Activated naive CD4-positive, alpha-beta T cell treated with Interleukin-2 at 50 U/mL for 16 hours (primary cell): ENCODE measurements at regions not wholly inside any gene's neighbourhood (a gene's known extent, or its start where the extent isn't known, plus 50 kb on each side); places are given as distances from the start of the nearest gene placed in this dataset.

Experiments
- DNase-seq: peaks from one replicate; pipeline ENCODE4 v3.0.0-alpha.2; 2020

DNA sequence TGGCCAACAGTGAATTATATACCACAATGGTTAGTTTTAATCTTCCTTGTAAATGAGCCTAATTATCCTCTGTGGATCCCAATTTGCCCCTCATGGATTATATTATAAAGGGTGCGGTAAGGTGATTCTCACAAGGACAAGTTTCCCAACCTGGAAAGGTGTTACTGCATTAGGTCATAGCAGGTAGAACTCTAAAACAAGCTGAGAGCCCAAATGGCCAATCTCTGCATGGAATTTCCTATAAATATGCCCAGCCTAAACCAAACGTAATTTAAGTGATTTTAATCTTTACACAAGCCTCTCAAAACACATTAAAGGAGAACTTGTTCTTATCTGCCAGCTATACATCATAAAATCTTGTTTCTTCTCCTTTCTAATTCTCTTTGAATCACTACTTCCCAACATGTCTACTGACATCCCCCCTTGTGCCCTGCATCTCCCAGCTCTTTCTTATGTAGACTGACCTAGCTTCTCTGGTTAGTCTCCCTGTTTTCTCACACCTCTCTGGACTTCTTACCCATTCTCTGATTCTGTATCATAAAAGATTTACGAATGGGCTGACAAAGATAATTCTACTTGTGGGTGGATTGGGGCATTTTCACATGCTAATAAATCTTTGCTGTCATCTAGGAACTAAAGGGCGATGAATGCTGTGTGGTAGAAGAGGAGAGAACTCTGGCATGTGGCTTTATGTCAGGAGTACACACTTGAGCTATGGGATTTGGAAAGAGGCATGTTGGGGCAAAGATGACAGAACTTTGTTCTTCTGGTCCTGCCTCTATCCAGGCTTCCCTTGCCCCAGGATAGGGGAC, 94.3 kb upstream of the PGRMC2 start:
- no peak for DNase-seq

DNA sequence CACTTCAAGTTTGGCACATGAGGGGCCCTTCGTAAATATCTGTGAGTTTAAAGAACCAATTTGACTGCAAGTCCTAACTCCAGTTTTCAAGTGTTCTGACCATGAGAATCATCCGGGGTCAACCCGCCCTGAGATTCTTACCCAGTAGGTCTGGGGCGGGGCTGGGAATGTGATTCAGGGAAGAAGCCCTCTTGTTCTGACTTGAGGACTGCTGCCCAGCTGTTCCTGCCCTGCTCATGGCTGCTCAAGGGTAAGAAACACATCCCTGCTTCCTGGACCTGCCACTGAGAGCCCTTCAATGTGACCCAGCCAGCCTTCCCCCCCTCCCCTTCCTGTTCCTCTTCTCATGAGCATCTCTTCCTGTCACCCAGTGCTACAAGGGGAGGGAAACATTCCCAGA, 92.7 kb upstream of the PGRMC2 start:
- DNase-seq: no peak

DNA sequence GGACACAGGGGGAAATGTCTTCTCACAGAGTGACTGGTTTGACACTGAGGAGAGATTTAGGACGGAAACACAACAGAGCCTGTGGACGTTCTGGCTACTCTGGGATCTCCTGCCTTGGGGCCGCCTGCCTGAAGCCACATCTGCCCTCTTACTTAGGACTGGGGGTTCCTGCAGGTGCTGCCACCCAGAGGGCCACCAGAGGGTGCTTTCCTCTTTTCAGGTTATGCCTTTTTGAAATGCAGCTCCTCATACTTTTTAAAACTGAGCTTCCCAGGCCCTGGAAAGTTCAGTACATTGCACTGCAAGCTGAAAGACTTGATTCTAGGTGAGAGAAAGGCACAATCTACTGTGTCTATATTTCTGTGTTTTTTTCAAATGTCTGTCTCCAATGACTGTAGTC, 92.2 kb upstream of the PGRMC2 start:
- DNase-seq: no peak

DNA sequence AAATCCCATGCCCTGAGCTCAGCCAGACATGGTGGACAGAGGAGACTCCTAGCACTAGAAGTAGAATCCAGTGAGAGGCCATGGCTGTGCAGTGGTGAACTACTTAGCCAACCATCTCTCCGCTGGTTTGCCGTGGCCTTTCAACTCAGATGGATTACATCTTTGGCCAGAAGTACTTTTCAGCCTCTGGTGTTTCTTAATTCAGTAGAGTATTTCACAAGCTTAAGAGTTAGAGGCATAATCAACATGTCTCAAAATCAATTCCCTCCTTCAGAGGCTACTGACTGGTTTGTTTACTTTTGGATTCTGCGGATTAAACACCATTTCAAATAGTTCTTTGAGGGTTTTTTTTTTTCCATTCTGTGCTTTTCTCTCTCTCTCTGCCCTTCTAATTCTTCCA, 91.1 kb upstream of the PGRMC2 start:
- no peak for DNase-seq

DNA sequence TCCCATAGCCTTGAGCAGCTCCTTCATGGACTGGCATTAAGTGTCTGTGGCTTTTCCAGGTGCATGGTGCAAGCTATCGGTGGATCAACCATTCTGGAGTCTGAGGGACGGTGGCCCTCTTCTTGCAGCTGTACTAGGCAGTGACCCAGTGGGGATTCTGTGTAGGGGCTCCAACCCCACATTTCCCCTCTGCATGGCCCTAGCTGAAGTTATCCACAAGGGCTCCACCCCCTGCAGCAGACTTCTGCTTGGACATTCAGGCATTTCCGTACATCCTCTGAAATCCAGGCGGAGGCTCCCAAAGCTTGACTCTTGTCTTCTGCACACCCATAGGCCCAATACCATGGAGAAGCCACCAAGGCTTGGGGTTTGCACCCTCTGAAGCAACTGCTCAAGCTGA, 89.3 kb upstream of the PGRMC2 start:
- DNase-seq: no peak

DNA sequence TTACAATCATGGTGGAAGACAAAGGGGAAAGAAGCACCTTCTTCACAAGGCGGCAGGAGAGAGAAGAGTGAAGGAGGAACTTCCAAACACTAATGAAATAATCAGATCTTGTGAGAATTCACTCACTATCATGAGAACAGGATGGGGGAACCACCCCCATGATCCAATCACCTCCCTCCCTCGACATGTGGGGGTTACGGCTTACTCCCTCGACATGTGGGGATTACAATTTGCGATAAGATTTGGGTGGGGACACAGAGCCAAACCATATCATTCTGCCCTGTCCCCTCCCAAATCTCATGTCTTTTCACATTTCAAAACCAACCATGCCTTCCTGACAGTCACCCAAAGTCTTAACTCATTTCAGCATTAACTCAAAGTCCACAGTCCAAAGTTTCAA, 88.7 kb upstream of the PGRMC2 start:
- no peak for DNase-seq

DNA sequence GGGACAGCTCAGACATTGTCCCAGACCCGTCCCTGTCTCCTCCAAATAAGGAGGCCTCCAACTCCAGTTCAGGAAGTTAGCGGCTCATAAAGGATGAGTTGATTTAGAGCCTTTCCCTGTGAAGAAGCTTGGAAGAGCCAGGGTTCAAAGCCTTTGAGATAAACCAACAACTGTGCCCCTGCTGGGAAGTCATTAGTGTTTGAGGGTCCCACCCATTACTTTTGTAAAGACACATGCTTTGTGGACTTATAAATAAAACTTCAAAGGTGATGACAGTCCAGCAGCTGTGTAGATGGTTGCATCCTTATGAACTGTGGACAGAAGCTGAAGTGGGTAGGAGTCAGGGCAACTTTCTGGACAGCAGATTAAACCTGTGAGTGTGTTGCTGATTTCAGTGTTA, 86.0 kb upstream of the PGRMC2 start:
- no peak for DNase-seq

DNA sequence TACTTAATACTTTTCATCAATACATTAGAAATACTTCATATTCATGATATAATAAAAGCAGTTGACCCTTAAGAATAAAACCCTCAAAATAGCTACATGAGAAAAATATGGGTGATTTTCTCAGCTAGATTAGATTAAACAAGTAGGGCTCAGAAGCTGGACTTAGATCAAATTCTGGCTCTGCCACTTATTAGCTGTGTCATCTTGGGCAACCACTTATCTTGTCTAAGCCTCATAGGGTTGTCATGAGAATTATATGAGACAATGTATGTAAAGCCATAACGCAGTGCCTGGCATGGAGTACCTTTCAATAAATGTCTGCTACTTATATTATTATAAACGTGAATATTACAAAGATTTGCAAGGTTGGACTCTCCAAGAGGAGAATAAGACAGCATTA, 84.3 kb upstream of the PGRMC2 start:
- DNase-seq: no peak

DNA sequence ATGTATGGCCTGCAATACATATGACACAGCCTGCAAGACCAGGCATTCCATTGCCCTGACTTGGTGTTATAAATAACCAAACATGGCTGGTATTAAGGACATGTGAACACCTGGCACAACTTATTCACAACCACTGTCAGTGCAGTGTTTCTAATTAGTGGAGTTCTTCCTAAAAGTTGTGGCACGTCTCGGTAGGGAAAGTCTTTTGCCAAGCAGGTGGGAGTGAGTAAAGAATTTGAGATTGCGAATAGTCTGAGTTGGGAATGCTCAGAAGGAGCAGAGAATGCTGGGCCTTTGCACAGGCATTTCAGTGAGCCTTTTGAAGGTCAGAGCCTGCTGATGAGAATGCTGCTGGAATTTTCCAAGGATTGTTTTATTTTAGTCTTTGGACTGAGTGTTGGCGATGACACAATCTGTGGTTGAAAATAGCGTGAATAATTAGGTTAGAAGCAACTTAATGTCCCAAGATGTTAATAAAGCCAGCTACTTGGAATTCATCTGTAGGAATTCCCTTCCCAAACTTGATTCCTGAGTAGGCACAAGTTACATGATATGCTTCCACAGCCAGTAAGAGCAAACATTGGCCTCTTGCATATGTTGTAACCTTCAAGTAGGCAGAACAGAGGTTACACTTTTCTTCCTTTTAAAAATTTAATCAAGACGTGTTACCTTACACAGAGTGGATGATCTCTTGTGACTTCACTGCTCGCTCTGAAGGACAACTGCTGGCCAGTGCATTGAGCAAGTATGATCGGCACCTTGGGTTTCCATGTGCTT, 83.6 kb upstream of the PGRMC2 start:
- DNase-seq: no peak

DNA sequence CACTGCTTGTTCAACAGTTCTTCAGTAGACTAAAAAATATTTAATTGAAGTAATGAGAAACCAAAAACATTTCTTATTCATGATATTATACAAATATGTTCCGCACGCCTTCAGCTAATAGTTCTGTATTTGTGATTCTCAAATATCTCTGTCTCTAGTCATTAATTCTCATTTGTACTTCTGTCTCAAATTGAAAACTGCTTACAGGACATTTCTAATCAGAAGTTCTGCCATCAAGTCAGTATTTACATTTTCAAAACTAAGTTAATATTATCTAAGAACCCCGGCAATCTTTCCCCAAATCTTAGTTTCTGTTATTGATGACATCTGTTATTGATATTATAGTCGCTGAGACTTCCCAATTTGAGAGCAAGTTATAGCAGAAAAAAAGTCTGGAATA, 78.6 kb upstream of the PGRMC2 start:
- DNase-seq: no peak

DNA sequence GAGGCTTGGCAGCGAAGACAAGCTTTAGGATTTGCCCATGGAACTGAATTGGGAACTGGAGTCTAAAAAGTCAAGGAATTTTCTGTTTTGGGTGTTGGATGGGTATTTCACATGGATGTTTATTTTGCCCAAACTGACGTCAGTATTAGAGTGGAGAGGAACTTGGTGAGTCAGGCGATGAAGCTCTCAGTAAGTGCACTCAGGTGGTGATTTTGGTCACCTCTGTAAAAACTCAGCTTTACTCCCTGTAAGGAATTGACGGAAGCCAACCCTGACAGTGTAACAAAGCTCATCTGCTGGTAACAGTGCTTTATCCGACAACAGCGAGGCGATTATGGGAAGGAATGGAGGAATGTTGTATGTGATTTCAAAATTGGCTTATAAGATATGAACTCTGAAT, 77.0 kb upstream of the PGRMC2 start:
- no peak for DNase-seq

DNA sequence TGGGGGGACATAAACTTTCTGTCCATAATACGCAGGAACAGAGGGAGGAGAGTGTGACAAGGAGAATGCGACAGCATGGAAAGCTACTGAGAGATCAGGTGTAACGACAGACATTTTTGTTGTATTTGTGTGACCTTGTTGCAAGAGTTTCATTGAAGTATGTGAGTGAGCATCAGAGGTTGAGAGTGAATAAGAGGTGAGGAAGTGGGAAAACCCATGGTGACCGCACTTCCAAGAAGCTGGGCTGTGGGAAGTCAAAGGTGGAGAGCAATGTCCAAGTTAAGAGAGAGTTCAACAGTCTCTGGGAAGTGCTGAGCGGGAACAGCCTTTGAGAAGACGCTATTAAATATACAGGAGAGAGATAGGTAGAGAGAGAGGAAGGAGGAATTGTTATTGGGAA, 76.4 kb upstream of the PGRMC2 start:
- DNase-seq: no peak

DNA sequence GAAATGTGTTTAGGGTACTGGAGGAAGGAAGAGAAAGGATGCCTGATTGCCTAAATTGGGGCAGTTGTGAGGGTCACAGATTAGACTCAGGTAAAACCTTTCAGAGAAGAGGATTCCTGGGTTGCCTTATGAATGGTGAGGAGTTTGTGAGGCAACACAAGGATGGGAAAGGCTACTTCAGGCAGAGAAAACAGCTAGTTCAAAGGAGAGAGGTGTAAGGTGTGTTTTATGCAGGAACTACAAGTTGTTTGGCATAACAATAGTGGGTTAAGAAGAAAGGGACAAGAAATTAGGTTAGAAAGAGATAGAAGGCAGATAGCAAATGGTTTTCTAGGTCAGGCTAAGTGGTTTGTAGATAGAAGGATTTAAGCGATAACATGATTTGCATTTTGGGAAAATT, 75.1 kb upstream of the PGRMC2 start:
- no peak for DNase-seq

DNA sequence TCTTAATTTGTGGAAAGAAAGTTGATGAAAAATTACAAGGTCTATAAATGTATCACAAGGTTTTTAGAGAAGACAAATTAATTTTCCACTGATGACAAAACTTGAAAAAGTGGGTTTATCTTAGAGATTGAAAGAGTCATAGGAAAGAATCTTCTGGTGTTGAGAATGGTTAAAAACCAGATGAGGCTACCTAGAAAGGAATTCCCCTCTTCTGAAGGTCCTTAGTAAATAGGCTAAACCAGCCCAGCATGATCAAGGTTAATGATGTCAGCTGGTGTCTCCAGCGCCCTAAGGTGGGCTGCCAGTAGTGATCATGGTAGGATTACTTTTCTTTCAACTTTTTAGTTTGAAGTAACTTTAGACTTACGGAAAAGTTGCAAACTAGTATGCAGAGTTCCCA, 71.8 kb upstream of the PGRMC2 start:
- DNase-seq: no peak

DNA sequence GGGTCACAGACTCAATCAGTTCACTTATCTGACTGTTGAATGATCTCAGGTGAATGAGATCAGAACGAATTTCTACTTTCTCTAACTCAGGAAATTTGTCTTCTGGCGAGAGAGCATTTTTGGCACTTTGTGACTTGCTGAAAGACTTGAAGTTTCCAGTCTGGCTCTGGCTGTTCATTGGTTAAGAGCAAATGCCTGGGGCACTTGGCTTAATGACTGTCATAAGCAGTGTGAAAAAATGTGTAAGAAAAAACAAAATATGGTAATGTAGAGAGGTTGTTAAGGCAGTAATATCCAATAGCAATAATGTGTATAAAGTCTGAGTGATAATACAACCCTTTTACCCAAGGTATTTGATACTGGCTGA, 71.3 kb upstream of the PGRMC2 start:
- DNase-seq: no peak

DNA sequence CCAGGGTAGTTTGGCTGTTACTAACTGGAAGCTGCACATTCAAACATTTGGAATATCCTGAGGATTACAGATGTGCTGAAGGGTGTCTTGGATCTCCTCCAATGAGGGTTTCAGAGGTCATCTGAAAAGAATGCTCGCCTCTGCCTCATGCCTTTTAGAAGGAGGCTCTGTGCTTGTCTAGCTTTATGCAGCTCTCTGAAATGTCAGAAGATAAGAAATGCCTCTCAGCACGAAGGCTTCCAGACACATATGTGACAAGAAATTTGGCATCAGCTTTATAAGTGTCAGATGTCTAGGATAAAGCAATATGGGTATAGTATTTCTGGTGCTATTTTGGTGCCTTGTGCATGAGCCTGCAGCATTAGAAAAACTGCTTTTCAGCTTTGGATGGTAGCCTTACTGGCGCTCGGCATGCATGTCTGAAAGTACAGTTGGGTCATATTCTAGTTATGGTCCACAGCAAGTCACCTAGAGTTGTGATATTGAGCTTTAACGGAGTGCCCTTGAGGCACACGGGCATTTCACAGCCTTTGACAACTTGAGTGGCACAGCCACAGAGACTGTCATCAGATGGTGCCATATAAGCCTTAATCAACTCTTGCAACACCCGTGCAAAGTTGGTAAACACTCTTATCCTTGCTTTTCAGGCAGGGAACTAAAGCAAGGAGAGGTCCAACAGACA, 70.8 kb upstream of the PGRMC2 start:
- DNase-seq: no peak

DNA sequence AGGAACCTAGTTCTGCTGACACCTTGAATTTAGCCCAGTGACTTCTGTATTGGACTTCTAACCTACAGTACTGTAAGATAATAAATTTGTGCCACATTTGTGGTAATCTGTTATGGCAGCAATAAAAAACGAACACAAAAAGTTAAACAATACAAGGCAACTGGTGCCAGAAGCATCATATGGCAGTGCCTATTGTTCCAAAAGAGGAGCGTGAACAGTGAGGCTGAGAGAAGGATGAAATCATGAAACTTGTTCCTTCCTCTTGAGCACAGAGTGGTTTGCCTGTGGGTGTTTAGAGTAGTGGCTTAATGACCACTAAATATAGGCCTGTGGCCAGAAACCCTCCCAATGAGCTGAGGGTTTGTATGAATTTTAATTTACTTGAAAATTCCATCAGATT, 69.7 kb upstream of the PGRMC2 start:
- no peak for DNase-seq

DNA sequence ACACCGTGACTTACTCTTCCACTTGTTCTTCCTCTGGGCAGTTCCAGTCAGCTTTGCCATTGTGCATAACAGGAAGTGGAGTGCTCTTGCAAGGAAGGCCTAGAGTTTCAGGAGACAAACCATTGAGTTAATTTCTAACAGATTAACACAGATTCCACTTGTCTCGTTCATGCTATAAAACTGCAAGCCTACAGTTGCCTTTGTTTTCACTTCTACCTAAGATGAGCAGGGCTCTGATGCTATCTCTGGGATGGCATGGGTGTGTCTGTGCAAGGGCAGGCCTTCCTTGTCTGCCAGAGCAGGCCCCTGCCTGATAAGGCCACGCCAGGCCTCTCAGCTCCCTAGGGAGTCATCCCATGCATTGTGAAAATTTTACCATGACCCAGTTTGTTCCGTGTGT, 67.7 kb upstream of the PGRMC2 start:
- no peak for DNase-seq

DNA sequence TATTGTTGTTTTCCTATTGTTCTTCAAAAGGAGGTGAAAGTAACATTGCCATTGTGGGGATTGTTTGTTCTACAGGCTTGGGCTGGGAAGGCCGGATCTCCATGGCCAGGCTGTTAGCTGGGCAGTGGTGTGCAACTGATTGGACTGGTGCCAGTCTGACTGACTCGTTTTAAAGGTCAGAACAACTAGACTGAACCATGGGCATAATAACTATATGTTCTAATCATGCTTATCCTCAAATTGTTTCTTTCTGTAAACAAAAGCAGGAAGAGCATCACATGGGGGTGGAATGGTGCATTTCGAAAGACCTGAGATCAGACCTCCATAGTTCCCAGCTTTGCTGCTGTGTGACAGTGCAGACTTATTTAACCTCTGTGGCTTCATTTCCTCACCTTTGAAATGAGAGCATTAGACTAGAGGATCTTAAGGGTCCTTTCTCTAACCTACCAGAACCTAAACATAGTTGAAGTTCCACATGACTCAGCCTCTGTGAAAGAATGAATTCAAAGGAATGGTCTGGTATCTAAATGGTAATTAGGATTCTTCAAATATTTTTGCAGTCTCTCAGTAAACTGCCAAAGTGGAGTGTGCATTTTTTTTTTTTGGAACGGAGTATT, 66.7 kb upstream of the PGRMC2 start:
- no peak for DNase-seq

DNA sequence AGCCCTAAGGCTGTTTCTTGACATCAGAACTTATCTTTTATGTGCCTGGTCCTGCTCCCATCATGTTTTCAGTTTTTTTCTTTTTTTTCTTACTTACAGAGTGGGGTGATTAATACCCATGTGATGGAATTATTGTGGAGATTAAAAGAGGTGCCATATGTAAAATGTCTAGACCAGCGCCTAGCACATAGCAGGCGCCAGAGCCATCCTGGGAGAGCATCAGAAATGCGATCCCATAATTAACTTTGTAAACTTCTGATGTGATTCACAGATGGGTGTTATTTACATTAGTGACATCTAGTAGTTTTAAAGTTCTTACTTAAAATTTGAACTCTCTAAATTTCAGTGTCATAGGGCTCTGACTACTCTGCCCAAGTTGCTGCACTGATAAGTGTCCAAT, 66.2 kb upstream of the PGRMC2 start:
- DNase-seq: no peak

DNA sequence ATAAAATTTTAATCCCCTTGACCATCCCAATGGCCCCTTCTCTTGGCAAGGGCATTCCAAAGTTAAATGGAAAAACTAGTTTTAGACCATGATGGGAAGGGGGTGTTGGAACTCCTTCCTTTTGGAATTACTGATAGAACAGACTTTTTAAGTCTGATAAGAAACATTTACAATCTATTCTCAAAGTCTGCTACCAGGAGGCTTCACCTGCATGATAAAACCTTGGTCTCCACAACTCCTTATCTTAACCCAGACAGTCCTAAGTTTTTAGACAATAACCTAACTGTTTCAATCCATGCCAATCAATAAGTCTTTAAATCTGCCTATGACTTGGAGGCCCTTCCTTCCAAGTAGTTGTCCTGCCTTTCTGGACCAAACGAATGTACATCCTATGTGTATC, 63.9 kb upstream of the PGRMC2 start:
- DNase-seq: no peak

DNA sequence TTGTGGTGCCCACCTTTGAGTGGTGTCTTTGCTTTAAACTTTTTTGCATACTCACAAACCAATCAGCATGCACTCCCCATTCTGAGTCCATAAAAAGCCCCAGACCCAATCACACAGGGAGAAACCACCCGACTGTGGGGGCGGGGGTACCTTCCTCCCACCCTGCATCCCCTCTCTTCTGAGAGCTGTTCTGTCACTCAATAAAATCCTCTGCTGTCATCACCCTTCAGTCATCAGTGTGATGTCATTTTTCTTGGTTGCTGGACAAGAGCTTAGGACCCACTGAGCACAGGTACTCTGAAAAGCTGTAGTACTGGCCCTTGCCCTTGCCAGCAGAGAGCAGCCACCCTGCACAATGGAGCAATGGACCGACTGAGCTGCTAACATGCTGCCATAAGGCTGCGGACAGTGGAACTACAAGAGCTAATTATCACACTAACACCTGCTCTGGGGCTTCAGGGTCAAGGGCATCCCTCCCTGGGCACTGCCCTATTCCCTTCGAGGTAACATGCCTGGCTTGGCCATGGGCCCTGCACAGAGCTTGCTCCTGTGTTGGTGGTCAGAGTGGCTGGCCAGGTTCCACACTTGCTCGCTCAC, 62.9 kb upstream of the PGRMC2 start:
- no peak for DNase-seq

DNA sequence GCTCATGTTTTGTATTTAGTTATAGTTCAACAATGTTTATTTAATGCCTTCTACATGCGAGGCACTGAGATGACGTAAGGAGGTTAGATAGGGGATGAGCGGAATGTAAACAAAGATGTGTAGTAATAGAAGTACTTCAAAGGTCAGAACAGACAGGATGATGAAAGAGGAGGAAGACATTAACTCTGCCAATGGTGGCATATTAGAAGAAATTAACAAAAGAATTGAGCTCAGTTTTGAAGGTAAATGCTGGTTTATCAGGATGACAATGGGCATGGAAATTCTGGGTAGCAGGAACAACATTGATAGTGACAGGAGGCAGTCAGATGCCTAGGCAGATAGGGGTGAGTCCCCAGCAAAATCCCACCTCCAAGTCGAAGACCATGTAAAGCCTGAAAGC, 62.3 kb upstream of the PGRMC2 start:
- no peak for DNase-seq
